GM12892 (cell line): ENCODE measurements at regions not wholly inside any gene's neighbourhood (a gene's known extent, or its start where the extent isn't known, plus 50 kb on each side); places are given as distances from the start of the nearest gene placed in this dataset.

Experiments
- DNase-seq: peaks from one replicate; pipeline ENCODE4 v3.0.0; 2011; ENCODE audit not compliant: insufficient read length
- FAIRE-seq: peaks from 2 replicates; lab custom pipeline; 2011; peaks lifted over from hg19 to GRCh38; lab: Jason Lieb, UNC
- POLR2A ChIP-seq: IDR thresholded peaks from 2 replicates; pipeline ENCODE4 v1.6.1; 2011; ENCODE audit warnings: low read depth, low read length, control low read depth
- POLR2AphosphoS5 ChIP-seq: IDR thresholded peaks from 2 replicates; pipeline ENCODE4 v1.6.1; 2011; ENCODE audit warnings: low read depth, low read length, control low read depth
- TAF1 ChIP-seq: IDR thresholded peaks from 2 replicates; pipeline ENCODE4 v1.6.1; 2011; ENCODE audit warnings: low read depth, mild to moderate bottlenecking, control low read depth, low read length, borderline replicate concordance

DNA sequence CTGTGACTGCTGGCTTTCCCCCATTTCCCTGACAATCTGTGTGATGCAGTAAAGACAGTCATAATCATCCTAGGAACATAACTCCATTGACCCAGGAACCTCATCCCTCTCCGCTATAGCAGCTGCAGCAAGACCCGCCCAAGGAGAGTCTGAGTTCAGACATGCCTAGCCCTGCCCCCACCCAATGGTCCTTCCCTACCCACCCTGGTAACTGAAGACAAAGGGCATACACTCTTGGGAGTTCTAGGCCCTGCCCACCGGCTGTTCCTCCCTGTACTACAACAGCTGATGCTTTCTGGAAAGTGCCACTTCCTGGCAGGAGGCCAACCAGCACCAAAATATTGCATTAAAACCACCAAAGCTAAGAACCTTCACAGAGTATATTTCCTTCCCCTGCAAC, 1035.6 kb downstream of the C4orf33 start:
- FAIRE-seq (no peak), DNase-seq (no peak)
- TF ChIP-seq TAF1 (no peak), POLR2AphosphoS5 (no peak), POLR2A (no peak)

DNA sequence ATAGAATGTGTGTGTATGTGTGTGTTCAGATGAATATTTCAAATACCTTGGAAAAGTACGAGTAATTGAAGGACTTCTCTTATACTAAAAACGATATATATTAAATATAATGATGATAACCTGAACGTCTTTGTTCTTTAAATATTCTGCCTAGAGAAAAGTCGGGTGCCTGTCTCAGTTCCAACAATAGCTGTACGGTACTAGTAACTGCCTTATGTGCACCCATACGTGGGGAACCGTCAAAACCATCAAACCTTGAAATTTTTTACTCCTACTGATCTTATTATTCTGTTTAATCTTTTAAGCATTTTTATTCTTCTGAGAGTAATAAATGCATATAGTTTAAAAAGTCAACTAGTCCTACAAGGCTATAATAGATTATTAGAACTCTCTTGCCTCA, 1045.7 kb downstream of the C4orf33 start:
- no peak for DNase-seq
- TF ChIP-seq TAF1: no peak
- TF ChIP-seq POLR2A: no peak
- no peak for TF ChIP-seq POLR2AphosphoS5
- no peak for FAIRE-seq

DNA sequence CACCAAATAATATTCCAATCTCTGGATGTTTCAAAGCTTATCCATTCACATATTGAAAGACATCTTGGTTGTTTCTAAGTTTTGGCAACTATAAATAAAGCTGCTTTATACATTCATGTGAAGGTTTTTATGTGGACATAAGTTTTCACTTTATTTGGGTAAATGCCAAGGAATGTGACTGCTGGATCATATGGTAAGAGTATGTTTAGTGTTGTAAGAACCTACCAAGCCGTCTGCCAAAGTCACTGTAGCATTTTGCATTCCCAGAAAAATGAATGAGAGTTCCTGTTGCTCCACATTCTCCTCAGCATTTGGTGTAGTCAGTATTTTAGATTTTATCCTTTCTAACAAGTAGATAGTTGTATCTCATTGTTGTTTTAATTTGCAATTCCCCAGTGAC, 1047.7 kb downstream of the C4orf33 start:
- FAIRE-seq: no peak
- TF ChIP-seq POLR2AphosphoS5 (no peak), TAF1 (no peak), POLR2A (no peak)
- DNase-seq: no peak

DNA sequence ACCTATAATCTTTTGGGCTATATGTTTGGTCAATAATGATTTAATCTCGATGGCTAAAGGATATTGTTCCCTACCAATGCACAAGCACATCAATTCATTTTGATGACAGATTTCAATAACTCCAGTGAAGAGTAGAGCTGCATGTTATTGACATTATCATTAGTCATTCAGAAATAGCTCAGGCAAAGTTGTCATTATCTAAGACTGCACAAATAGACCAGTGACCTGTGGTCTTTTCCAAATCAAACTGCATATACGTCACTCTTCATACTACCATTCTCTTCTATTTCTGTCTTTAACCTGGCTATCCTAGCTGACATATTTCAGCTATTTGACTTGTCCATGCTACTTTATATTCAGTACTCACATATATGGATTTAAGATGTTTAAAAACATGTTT, 1050.8 kb downstream of the C4orf33 start:
- TF ChIP-seq TAF1: no peak
- TF ChIP-seq POLR2AphosphoS5: no peak
- no peak for TF ChIP-seq POLR2A
- no peak for FAIRE-seq
- DNase-seq: no peak

DNA sequence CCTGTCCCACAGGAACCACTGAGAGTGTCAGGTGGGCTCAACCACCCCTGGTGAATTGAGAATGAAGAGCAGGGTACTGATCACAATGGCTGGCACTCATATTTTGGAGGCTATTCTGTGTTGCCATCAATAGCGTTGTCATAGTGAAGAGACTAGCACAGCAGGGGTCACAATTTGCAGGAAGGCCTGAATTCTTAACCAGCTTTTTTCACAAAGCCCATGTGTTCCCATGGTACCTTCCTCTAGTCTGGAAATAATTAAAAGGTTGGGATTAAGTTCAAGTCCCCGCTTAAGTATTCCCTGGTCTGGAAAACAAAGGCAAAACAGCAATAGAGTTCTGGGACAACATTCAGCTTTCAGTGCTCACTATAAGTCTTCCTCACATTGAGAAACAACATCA, 1051.7 kb downstream of the C4orf33 start:
- FAIRE-seq: no peak
- no peak for DNase-seq
- no peak for TF ChIP-seq TAF1
- no peak for TF ChIP-seq POLR2AphosphoS5
- TF ChIP-seq POLR2A: no peak

DNA sequence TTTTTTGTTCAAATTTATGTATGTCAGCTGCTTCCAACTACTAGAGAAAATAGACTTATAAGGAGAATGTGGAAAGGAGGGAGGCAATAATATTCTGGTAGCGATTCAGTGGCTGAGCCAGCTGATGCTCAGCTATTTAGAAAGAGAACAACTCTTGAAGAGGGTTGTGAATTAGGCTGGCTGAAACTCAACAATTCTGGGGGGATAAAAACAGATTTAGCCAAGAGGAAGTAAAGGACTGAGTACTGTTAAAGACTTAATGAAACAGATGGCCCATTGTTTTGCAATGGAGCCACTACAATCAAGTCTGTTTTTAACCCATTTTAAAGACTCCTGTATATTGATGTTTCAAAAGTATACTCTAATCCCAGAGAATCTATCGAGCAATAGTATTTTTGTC, 1058.9 kb downstream of the C4orf33 start:
- DNase-seq (no peak), FAIRE-seq (no peak)
- TF ChIP-seq POLR2AphosphoS5: no peak
- no peak for TF ChIP-seq POLR2A
- TF ChIP-seq TAF1: no peak

DNA sequence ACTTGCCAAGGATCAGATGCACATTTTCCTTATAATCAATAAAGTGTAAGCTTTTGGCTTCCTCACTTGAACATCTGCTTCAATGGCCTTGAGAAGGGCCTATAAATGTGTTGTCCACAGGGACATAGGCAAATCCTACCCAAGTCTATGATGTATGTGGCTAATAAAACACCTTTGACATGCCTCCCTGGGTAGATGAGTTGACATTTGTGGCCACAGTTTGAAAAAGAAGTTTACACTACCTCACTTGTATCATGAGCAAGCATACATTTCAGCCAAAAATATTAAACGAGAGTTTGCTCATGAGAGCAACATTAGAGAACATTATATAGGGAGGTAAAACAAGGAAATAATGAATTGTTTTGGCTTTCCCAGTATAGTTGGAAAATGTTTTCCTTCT, 1067.7 kb downstream of the C4orf33 start:
- FAIRE-seq (no peak), DNase-seq (no peak)
- TF ChIP-seq TAF1: no peak
- TF ChIP-seq POLR2AphosphoS5: no peak
- TF ChIP-seq POLR2A: no peak

DNA sequence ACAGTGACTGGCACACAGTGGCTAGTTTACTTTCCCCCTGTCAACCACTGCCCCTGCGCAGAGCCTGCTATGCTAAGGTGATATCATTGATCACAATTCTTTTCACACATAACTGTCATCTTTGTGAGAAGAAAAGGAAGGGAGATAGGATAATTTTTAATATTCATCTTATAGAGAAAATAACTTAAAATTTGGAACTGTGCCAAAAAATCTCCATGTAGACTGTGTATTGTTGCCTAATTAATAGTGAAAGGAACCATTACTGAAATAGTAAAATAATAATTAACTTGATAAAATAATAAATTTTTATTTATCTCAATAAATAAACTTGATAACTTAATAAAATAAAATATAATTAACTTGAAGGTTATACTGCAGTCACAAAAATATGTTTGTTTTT, 1069.4 kb downstream of the C4orf33 start:
- FAIRE-seq (no peak), DNase-seq (no peak)
- no peak for TF ChIP-seq POLR2A
- no peak for TF ChIP-seq TAF1
- no peak for TF ChIP-seq POLR2AphosphoS5

DNA sequence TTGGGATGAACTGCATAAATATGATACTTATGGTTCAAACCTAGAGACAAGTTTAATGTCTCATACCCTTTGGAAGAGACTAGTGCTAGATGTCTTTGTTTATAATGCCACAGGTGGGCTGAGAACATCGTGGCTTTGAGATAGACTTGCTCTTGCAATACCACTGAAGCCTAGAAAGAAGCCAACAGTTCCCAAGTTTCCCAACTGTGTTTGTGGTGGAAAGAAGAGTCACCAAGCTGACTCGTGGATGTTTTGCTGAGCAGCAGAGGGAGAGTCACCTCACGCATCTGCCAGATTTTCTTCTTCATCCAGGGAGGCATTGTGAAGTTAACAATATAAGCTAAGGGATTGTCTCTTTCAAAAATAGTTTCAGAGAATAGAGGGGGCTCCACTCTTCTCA, 1076.2 kb downstream of the C4orf33 start:
- FAIRE-seq (no peak), DNase-seq (no peak)
- no peak for TF ChIP-seq TAF1
- TF ChIP-seq POLR2A: no peak
- no peak for TF ChIP-seq POLR2AphosphoS5

DNA sequence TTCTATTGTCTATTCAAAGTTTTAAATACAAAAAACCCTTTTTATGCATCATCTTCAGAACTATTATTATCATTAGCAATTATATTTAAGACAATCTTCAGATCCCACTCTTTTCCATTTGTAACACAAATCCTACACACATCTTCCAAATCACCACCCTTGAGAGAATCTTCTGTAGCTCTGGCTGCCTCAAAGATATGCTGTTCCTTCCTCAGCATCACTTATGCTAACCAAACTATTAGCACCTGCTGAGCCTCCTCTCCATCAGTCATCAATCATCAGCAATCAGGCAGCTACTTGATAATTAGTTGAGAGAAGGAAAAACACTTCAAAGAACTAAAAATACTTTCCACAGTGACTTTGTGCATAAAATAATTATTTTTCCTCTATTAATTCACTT, 1082.2 kb downstream of the C4orf33 start:
- FAIRE-seq: no peak
- TF ChIP-seq POLR2AphosphoS5: no peak
- no peak for TF ChIP-seq TAF1
- no peak for TF ChIP-seq POLR2A
- no peak for DNase-seq

DNA sequence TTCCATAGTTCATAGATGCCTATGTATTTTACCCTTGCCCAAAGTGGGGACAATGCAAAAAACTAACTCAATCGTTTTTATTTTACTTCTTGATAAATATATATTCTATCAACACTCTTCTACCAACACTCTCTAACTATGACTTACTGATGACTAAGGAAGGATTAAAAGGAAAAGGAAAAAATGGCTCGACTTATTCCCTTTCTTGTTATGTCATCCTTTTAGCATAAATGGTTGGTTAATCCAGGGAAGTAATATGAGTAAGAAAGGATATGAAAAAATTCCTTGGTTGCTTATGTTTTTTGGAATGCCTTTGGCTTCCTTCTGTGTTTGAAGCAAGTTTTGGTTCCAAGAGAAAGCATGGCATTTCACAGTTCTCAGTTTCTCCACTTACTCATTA, 1087.1 kb downstream of the C4orf33 start:
- DNase-seq (no peak), FAIRE-seq (no peak)
- no peak for TF ChIP-seq TAF1
- no peak for TF ChIP-seq POLR2AphosphoS5
- no peak for TF ChIP-seq POLR2A

DNA sequence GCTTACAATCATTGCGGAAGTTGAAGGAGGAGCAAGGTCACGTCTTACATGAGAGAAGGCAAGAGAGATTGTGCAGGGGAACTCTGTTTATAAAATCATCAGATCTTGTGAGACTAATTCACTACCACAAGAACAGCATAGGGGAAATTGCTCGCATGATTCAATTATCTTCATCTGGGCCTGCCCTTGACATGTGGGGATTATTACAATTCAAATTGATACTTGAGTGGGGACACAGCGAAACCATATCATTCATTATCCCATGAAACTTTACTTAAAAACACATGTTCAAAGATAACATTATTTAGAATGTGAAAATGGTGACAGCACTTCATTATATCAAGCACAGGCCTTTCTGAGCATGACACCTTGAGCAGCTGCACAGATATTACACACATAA, 1087.8 kb downstream of the C4orf33 start:
- no peak for DNase-seq
- FAIRE-seq: no peak
- no peak for TF ChIP-seq POLR2AphosphoS5
- no peak for TF ChIP-seq POLR2A
- TF ChIP-seq TAF1: no peak

DNA sequence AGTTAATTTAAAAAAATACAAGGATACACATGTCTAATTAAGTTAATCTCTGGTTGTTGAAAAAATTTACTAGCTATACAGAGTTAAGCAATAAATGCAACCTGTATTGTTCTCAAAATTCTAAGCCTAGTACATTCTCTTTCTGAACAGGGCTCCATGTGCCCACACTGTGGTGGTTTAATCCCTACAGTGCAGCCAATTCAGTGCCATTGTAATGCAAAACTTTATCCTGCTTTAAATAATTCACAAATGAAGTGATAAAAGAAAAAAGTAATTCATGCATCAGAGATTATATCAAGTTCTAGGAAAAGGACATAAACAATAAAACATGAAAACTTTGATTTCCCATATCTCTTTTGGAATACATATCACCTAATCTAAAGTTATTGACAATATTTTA, 1089.2 kb downstream of the C4orf33 start:
- DNase-seq: no peak
- FAIRE-seq: no peak
- no peak for TF ChIP-seq POLR2A
- TF ChIP-seq POLR2AphosphoS5: no peak
- TF ChIP-seq TAF1: no peak

DNA sequence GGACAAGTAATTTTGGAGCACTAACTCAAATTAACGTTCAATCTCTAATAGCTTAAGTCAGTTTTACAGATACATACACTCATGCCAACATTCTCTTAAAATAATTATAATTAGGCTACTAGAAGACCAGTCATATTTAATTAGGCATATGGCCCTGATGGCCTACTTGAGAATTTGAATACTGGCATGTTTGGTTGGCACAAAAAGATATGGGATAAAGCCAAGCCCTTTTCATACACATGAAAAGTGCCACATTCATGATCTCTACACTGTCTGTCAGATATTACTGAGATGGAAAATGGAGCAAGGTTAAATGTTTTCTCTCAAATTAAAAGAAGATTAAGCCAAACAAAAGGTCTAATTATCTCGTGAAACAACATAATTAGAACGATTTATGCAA, 1091.0 kb downstream of the C4orf33 start:
- no peak for TF ChIP-seq POLR2A
- no peak for TF ChIP-seq POLR2AphosphoS5
- TF ChIP-seq TAF1: no peak
- DNase-seq: no peak
- FAIRE-seq: no peak
